ENCODE measurements at regions not wholly inside any gene's neighbourhood (a gene's known extent, or its start where the extent isn't known, plus 50 kb on each side); places are given as distances from the start of the nearest gene placed in this dataset.

GRCh38 chr3:168407381-168407780 is 311.7 kb upstream of the GOLIM4 start:
- TF ChIP-seq POLR2AphosphoS5 (IDR thresholded peaks at IDR 0.05; ENCODE audit: borderline replicate concordance, low read depth, low read length) (no peak), EZH2 (IDR thresholded peaks at IDR 0.05) (no peak), FOXP2 (optimal IDR thresholded peaks at IDR 0.05; ENCODE audit: control extremely low read depth, extremely low read length, insufficient read depth) (no peak)
